Fibroblast of lung (primary cell): ENCODE measurements at regions not wholly inside any gene's neighbourhood (a gene's known extent, or its start where the extent isn't known, plus 50 kb on each side); places are given as distances from the start of the nearest gene placed in this dataset.

ENCODE experiments used
- DNase-seq, 2 donors: peaks; one replicate each; pipeline versions ENCODE4 v3.0.0 to v3.0.0-alpha.2; 2010; ENCODE audit warnings: low read depth in 2 of 2
- H2AFZ ChIP-seq: 2 replicates; pipeline ENCODE4 v1.5.1; 2012; ENCODE audit warnings: low read length, control low read depth, inconsistent platforms
- H3K27ac ChIP-seq: 2 replicates; pipeline ENCODE4 v1.5.1; 2011; ENCODE audit warnings: low read length, control low read depth; ENCODE audit not compliant: insufficient read depth
- H3K27me3 ChIP-seq: 2 replicates; pipeline ENCODE4 v1.5.1; 2011; ENCODE audit warnings: mild to moderate bottlenecking, low read length; ENCODE audit not compliant: control insufficient read depth, insufficient read depth
- H3K36me3 ChIP-seq: 2 replicates; pipeline ENCODE4 v1.5.1; 2011; ENCODE audit warnings: low read length; ENCODE audit not compliant: control insufficient read depth, insufficient read depth
- H3K4me1 ChIP-seq: 2 replicates; pipeline ENCODE4 v1.5.1; 2011; ENCODE audit warnings: low read length; ENCODE audit not compliant: control insufficient read depth, insufficient read depth; ENCODE audit errors: extremely low read depth
- H3K4me2 ChIP-seq: 2 replicates; pipeline ENCODE4 v1.5.1; 2011; ENCODE audit warnings: low read length, control low read depth; ENCODE audit not compliant: insufficient read depth; ENCODE audit errors: extremely low read depth
- H3K4me3 ChIP-seq, 4 experiments: fragments of 200-600 bp in 1 of 4; sonication (generic) in 1 of 4; replicated peaks in 1 of 4; 2 replicates each; pipeline ENCODE4 v1.5.1; 2011 to 2016; ENCODE audit warnings: low read length in 4 of 4, low read depth in 3 of 4, mild to moderate bottlenecking in 3 of 4, control low read depth in 2 of 4, inconsistent platforms in 1 of 4, mixed read lengths in 1 of 4; ENCODE audit not compliant: insufficient read depth in 1 of 4; ENCODE audit errors: control extremely low read depth in 1 of 4
- H3K79me2 ChIP-seq: 2 replicates; pipeline ENCODE4 v1.5.1; 2012; ENCODE audit warnings: mild to moderate bottlenecking, low read length, inconsistent platforms; ENCODE audit not compliant: control insufficient read depth, insufficient read depth
- H3K9ac ChIP-seq: 2 replicates; pipeline ENCODE4 v1.5.1; 2011; ENCODE audit warnings: mild to moderate bottlenecking, low read length, control low read depth; ENCODE audit not compliant: insufficient read depth
- H3K9me3 ChIP-seq: 2 replicates; pipeline ENCODE4 v1.5.1; 2012; ENCODE audit warnings: low read depth, low read length; ENCODE audit not compliant: control insufficient read depth, insufficient read depth
- H4K20me1 ChIP-seq: 2 replicates; pipeline ENCODE4 v1.5.1; 2011; ENCODE audit warnings: low read length; ENCODE audit not compliant: control insufficient read depth, insufficient read depth; ENCODE audit errors: extremely low read depth
- EZH2 ChIP-seq: IDR thresholded peaks from 2 replicates; pipeline ENCODE4 v1.5.1; 2012; ENCODE audit warnings: low read length, control low read depth, mild to moderate bottlenecking; ENCODE audit errors: missing control alignments
- TF ChIP-seq, protein P1 (sequence below), 2 donors: IDR thresholded peaks in 1 of 2; conservative IDR thresholded peaks in 1 of 2; 1 replicate in 1 of 2; 2 replicates in 1 of 2; pipeline ENCODE4 v1.5.1; 2011 to 2012; ENCODE audit warnings: low read length in 2 of 2, control low read depth in 1 of 2, inconsistent platforms in 1 of 2, low read depth in 1 of 2, mild to moderate bottlenecking in 1 of 2

DNA sequence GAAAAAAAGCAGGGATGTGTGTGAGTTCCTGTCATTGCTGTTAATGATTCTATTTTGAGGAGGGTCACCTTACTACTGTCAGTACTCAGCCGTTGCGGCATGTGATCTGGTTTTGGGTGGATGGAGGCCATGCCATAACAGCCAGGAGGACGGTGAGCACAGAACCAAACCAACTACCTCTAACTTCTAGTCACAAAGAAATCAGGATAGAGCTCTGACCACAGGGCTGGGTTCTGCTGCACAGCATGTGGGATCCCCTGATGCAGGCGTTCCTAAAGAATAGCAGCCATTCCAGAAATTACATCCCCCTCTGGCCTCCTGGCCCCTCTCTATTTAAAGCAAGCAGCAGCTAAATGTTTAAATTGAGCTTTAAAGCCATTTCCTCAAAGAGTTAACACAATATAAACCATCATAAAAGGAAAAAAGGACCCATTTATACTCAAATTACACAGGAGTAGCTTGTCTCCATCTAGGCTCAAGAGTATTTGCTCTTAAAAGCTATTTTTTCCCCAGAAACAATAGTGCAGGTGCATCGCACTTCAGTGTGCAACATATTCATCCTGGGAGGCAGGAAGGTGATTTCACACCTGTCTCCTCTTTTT lies 786.4 kb downstream of the RNF144A start:
- no peaks in the 10 kb centered on the region for H3K36me3 ChIP-seq
- H3K4me1 ChIP-seq: peaks cover 2% of the 10 kb centered on the region
- H4K20me1 ChIP-seq: no peaks in the 10 kb centered on the region
- no peaks in the 10 kb centered on the region for H3K9me3 ChIP-seq
- H3K79me2 ChIP-seq: no peaks in the 10 kb centered on the region
- H3K27me3 ChIP-seq: no peaks in the 10 kb centered on the region
- no peak overlapping the region for H3K4me2 ChIP-seq
- H2AFZ ChIP-seq: no peak overlapping the region
- H3K9ac ChIP-seq: no peak overlapping the region
- TF ChIP-seq EZH2: no peak
- TF ChIP-seq, protein P1, sequence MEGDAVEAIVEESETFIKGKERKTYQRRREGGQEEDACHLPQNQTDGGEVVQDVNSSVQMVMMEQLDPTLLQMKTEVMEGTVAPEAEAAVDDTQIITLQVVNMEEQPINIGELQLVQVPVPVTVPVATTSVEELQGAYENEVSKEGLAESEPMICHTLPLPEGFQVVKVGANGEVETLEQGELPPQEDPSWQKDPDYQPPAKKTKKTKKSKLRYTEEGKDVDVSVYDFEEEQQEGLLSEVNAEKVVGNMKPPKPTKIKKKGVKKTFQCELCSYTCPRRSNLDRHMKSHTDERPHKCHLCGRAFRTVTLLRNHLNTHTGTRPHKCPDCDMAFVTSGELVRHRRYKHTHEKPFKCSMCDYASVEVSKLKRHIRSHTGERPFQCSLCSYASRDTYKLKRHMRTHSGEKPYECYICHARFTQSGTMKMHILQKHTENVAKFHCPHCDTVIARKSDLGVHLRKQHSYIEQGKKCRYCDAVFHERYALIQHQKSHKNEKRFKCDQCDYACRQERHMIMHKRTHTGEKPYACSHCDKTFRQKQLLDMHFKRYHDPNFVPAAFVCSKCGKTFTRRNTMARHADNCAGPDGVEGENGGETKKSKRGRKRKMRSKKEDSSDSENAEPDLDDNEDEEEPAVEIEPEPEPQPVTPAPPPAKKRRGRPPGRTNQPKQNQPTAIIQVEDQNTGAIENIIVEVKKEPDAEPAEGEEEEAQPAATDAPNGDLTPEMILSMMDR (conservative IDR thresholded peaks at IDR 0.05 in 1 of 2, IDR thresholded peaks at IDR 0.05 in 1 of 2; ENCODE audit: low read depth in 1 of 2, low read length in 2 of 2): no peak
- no peak for DNase-seq
- no peak overlapping the region for H3K4me3 ChIP-seq
- H3K27ac ChIP-seq: no peak overlapping the region

DNA sequence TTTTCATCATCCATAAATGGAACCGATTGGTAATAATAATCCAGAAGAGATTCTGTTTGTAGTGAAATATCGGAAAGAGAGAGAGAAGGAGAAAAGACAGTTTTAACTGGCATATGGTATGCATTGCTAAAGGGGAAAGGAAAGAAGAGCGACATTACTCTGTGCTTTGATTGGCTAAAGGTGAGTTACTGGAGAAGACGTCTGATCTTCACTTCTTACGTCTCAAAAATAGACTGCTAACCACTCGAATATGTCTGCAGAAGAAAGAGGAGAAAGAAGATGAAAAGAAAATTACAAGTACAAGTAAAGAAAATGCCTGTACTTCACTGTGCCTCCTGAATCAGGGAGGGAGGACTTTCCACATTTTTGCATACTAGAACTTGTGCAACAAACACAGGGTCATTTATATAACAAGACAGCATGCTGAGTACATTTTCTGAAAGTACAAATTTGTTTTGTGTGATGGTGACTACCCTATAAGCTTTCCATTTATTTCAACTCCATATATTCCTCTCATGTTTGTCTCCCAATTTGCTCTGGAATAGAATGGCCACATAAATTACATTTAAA lies 787.2 kb downstream of the RNF144A start:
- Histone ChIP-seq H4K20me1 (no peaks in the 10 kb centered on the region), H3K79me2 (no peaks in the 10 kb centered on the region), H3K27ac (no peak overlapping the region), H3K4me1 (peaks cover 2% of the 10 kb centered on the region), H3K9me3 (no peaks in the 10 kb centered on the region), H3K36me3 (no peaks in the 10 kb centered on the region), H3K9ac (no peak overlapping the region), H3K4me3 (no peak overlapping the region), H3K27me3 (no peaks in the 10 kb centered on the region), H2AFZ (no peak overlapping the region), H3K4me2 (no peak overlapping the region)
- DNase-seq: peak in 1 of 2 donors; percentile 10
- TF ChIP-seq, protein P1 (conservative IDR thresholded peaks at IDR 0.05 in 1 of 2, IDR thresholded peaks at IDR 0.05 in 1 of 2; ENCODE audit: low read depth in 1 of 2, low read length in 2 of 2): no peak
- TF ChIP-seq EZH2: no peak

DNA sequence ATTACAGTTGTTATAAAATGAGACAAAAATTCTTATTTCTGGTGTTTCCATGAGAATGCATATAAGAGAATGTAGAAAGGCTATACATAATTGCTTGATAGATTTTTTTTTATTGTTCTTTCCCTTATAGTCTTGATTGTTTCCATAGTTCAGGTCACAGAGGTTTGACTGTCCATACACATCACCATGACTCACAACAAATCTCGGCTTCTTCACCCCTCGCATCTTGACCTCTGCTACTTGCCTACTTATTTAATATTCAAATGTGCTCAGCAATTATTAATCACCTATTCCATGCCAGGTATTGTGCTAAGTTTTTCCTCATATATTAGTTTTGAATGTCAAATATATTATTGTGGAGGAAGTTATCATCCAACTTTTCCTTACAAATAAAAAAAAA lies 789.6 kb downstream of the RNF144A start:
- Histone ChIP-seq H3K4me1 (peaks cover 2% of the 10 kb centered on the region), H4K20me1 (no peaks in the 10 kb centered on the region), H3K4me2 (no peak overlapping the region), H3K9ac (no peak overlapping the region), H3K36me3 (no peaks in the 10 kb centered on the region), H3K27me3 (no peaks in the 10 kb centered on the region), H2AFZ (no peak overlapping the region), H3K79me2 (no peaks in the 10 kb centered on the region), H3K9me3 (no peaks in the 10 kb centered on the region), H3K27ac (no peak overlapping the region), H3K4me3 (no peak overlapping the region)
- no peak for DNase-seq
- no peak for TF ChIP-seq EZH2
- TF ChIP-seq, protein P1 (conservative IDR thresholded peaks at IDR 0.05 in 1 of 2, IDR thresholded peaks at IDR 0.05 in 1 of 2; ENCODE audit: low read depth in 1 of 2, low read length in 2 of 2): no peak
